ENCODE measurements at regions not wholly inside any gene's neighbourhood (a gene's known extent, or its start where the extent isn't known, plus 50 kb on each side); places are given as distances from the start of the nearest gene placed in this dataset.

GRCh38 chr2:59569124-59569523, 984.3 kb downstream of the BCL11A start:
- WGBS (ENCODE audit: insufficient coverage) = no CpG with 5 or more reads among the region's 1 CpG
- DNase-seq (no peak), ATAC-seq (ENCODE audit: low read depth) (no peak)
- no peaks in the 10 kb centered on the region for H3K4me1 Mint-ChIP-seq
- no peak overlapping the region for H2AFZ ChIP-seq (ENCODE audit: insufficient read depth, low read depth, low read length, poor library complexity, severe bottlenecking)
- no peak overlapping the region for H3K4me2 ChIP-seq (replicated peaks; ENCODE audit: low read depth, low read length, poor library complexity, severe bottlenecking)
- H3K4me3 ChIP-seq (ENCODE audit: control extremely low read depth in 1 of 5, extremely low read depth in 1 of 5, insufficient read depth in 1 of 5, low read depth in 2 of 5, low read length in 4 of 5) = no peak overlapping the region
- TF ChIP-seq EZH2 (IDR thresholded peaks at IDR 0.05; ENCODE audit: borderline replicate concordance, insufficient read depth, low read depth, low read length, poor library complexity, severe bottlenecking) (no peak), CTCF (IDR thresholded peaks at IDR 0.05) (no peak)
- H4K20me1 ChIP-seq (ENCODE audit: control insufficient read depth, insufficient read depth, low read length, poor library complexity, severe bottlenecking) = no peaks in the 10 kb centered on the region
- no peaks in the 10 kb centered on the region for H3K79me2 ChIP-seq (ENCODE audit: control insufficient read depth, insufficient read depth, low read length)
- H3K4me1 ChIP-seq (ENCODE audit: control insufficient read depth in 2 of 2, insufficient read depth in 2 of 2, low read length in 2 of 2) = no peaks in the 10 kb centered on the region
- no peaks in the 10 kb centered on the region for H3K9me3 Mint-ChIP-seq (ENCODE audit: insufficient read depth)
- POLR2A ChIA-PET = no interaction called here
- no peak overlapping the region for H3K9ac ChIP-seq (ENCODE audit: low read length)
- H3K36me3 ChIP-seq (replicated peaks in 1 of 2; ENCODE audit: control extremely low read depth in 1 of 2, control insufficient read depth in 1 of 2, extremely low read depth in 1 of 2, insufficient read depth in 2 of 2, low read length in 1 of 2) = no peaks in the 10 kb centered on the region
- no peak overlapping the region for H3K4me3 Mint-ChIP-seq
- CTCF ChIA-PET = no interaction called here
- no peaks in the 10 kb centered on the region for H3K27me3 ChIP-seq (replicated peaks in 1 of 4; ENCODE audit: control extremely low read depth in 1 of 4, control insufficient read depth in 3 of 4, insufficient read depth in 4 of 4, low read length in 3 of 4)
- peaks cover 0 to 3% (median 0%) of the 10 kb centered on the region in 3 donors for H3K9me3 ChIP-seq (ENCODE audit: control extremely low read depth in 1 of 3, control insufficient read depth in 2 of 3, insufficient read depth in 1 of 3, low read length in 2 of 3)
- H3K27ac ChIP-seq (ENCODE audit: low read length in 2 of 2) = no peak overlapping the region
- H3K27me3 Mint-ChIP-seq = peaks cover 13% of the 10 kb centered on the region
- no peak overlapping the region for H3K27ac Mint-ChIP-seq
- intact Hi-C loops (cut with micrococcal nuclease) = no loop called here

- no peak for TF ChIP-seq EZH2 (IDR thresholded peaks at IDR 0.05; ENCODE audit: borderline replicate concordance, insufficient read depth, low read depth, low read length, poor library complexity, severe bottlenecking)
- TF ChIP-seq CTCF (IDR thresholded peaks at IDR 0.05) = no peak
- no CpG with 5 or more reads among the region's 3 CpGs for WGBS (ENCODE audit: insufficient coverage)
- CTCF ChIA-PET = no interaction called here
Measured at GRCh38 chr2:59568461-59568860, 985.0 kb downstream of the BCL11A start.

More at GRCh38 chr2:59568461-59568860, 985.0 kb downstream of the BCL11A start:
- no peaks in the 10 kb centered on the region for H3K27me3 ChIP-seq (replicated peaks in 1 of 4; ENCODE audit: control extremely low read depth in 1 of 4, control insufficient read depth in 3 of 4, insufficient read depth in 4 of 4, low read length in 3 of 4)
- H3K36me3 ChIP-seq (replicated peaks in 1 of 2; ENCODE audit: control extremely low read depth in 1 of 2, control insufficient read depth in 1 of 2, extremely low read depth in 1 of 2, insufficient read depth in 2 of 2, low read length in 1 of 2) = no peaks in the 10 kb centered on the region
- Mint-ChIP-seq H3K27ac (no peak overlapping the region), H3K4me3 (no peak overlapping the region), H3K9me3 (ENCODE audit: insufficient read depth) (no peaks in the 10 kb centered on the region), H3K27me3 (peaks cover 13% of the 10 kb centered on the region), H3K4me1 (no peaks in the 10 kb centered on the region)
- ATAC-seq (ENCODE audit: low read depth) (no peak), DNase-seq (no peak)
- POLR2A ChIA-PET = no interaction called here
- H4K20me1 ChIP-seq (ENCODE audit: control insufficient read depth, insufficient read depth, low read length, poor library complexity, severe bottlenecking) = no peaks in the 10 kb centered on the region
- intact Hi-C loops (cut with micrococcal nuclease) = no loop called here
- H3K27ac ChIP-seq (ENCODE audit: low read length in 2 of 2) = no peak overlapping the region
- H3K4me1 ChIP-seq (ENCODE audit: control insufficient read depth in 2 of 2, insufficient read depth in 2 of 2, low read length in 2 of 2) = no peaks in the 10 kb centered on the region
- peaks cover 0 to 3% (median 0%) of the 10 kb centered on the region in 3 donors for H3K9me3 ChIP-seq (ENCODE audit: control extremely low read depth in 1 of 3, control insufficient read depth in 2 of 3, insufficient read depth in 1 of 3, low read length in 2 of 3)
- H3K79me2 ChIP-seq (ENCODE audit: control insufficient read depth, insufficient read depth, low read length) = no peaks in the 10 kb centered on the region
- no peak overlapping the region for H3K4me3 ChIP-seq (ENCODE audit: control extremely low read depth in 1 of 5, extremely low read depth in 1 of 5, insufficient read depth in 1 of 5, low read depth in 2 of 5, low read length in 4 of 5)
- H2AFZ ChIP-seq (ENCODE audit: insufficient read depth, low read depth, low read length, poor library complexity, severe bottlenecking) = no peak overlapping the region
- no peak overlapping the region for H3K4me2 ChIP-seq (replicated peaks; ENCODE audit: low read depth, low read length, poor library complexity, severe bottlenecking)
- no peak overlapping the region for H3K9ac ChIP-seq (ENCODE audit: low read length)
